ENCODE measurements at regions not wholly inside any gene's neighbourhood (a gene's known extent, or its start where the extent isn't known, plus 50 kb on each side); places are given as distances from the start of the nearest gene placed in this dataset.

- no peak overlapping the region for H3K27ac ChIP-seq (ENCODE audit: low read depth, low read length, severe bottlenecking)
- no peaks in the 10 kb centered on the region for H3K9me3 ChIP-seq (ENCODE audit: control insufficient read depth, low read length)
- no peak overlapping the region for H3K4me3 ChIP-seq (ENCODE audit: extremely low read depth, insufficient read depth, low read length, poor library complexity, severe bottlenecking)
- no peaks in the 10 kb centered on the region for H3K36me3 ChIP-seq (ENCODE audit: control insufficient read depth, insufficient read depth, low read length)
- H3K4me1 ChIP-seq (ENCODE audit: control insufficient read depth, insufficient read depth, low read length, poor library complexity, severe bottlenecking): peaks cover 7% of the 10 kb centered on the region
- WGBS, 2 experiments (ENCODE audit: insufficient coverage in 2 of 2): 80 to 100% methylated on average over 2 to 3 of the region's 3 CpGs
Observed at GRCh38 chr7:42348631-42349030, 111.6 kb upstream of the GLI3 start.

- WGBS, 2 experiments (ENCODE audit: insufficient coverage in 2 of 2): 91 to 100% methylated on average over 1 of the region's 1 CpG
- no peak overlapping the region for H3K27ac ChIP-seq (ENCODE audit: low read depth, low read length, severe bottlenecking)
- H3K4me1 ChIP-seq (ENCODE audit: control insufficient read depth, insufficient read depth, low read length, poor library complexity, severe bottlenecking): peaks cover 7% of the 10 kb centered on the region
Observed at GRCh38 chr7:42348071-42348470, 111.1 kb upstream of the GLI3 start.

GRCh38 chr7:42347616-42348015, 110.6 kb upstream of the GLI3 start:
- Histone ChIP-seq H3K4me3 (ENCODE audit: extremely low read depth, insufficient read depth, low read length, poor library complexity, severe bottlenecking) (no peak overlapping the region), H3K9me3 (ENCODE audit: control insufficient read depth, low read length) (no peaks in the 10 kb centered on the region), H3K27ac (ENCODE audit: low read depth, low read length, severe bottlenecking) (no peak overlapping the region), H3K4me1 (ENCODE audit: control insufficient read depth, insufficient read depth, low read length, poor library complexity, severe bottlenecking) (peaks cover 10% of the 10 kb centered on the region), H3K36me3 (ENCODE audit: control insufficient read depth, insufficient read depth, low read length) (no peaks in the 10 kb centered on the region)
- 67 to 81% methylated on average over 2 of the region's 4 CpGs for WGBS, 2 experiments (ENCODE audit: insufficient coverage in 2 of 2)

More at GRCh38 chr7:42348071-42348470, 111.1 kb upstream of the GLI3 start:
- H3K36me3 ChIP-seq (ENCODE audit: control insufficient read depth, insufficient read depth, low read length): no peaks in the 10 kb centered on the region
- no peaks in the 10 kb centered on the region for H3K9me3 ChIP-seq (ENCODE audit: control insufficient read depth, low read length)
- H3K4me3 ChIP-seq (ENCODE audit: extremely low read depth, insufficient read depth, low read length, poor library complexity, severe bottlenecking): no peak overlapping the region

- H3K4me1 ChIP-seq (ENCODE audit: control insufficient read depth, insufficient read depth, low read length, poor library complexity, severe bottlenecking): peaks cover 13% of the 10 kb centered on the region
- no peaks in the 10 kb centered on the region for H3K9me3 ChIP-seq (ENCODE audit: control insufficient read depth, low read length)
- no CpG with 5 or more reads among the region's 1 CpG for WGBS, 2 experiments (ENCODE audit: insufficient coverage in 2 of 2)
- no peak overlapping the region for H3K27ac ChIP-seq (ENCODE audit: low read depth, low read length, severe bottlenecking)
- H3K4me3 ChIP-seq (ENCODE audit: extremely low read depth, insufficient read depth, low read length, poor library complexity, severe bottlenecking): no peak overlapping the region
- no peaks in the 10 kb centered on the region for H3K36me3 ChIP-seq (ENCODE audit: control insufficient read depth, insufficient read depth, low read length)
Observed at GRCh38 chr7:42345478-42346299, 108.7 kb upstream of the GLI3 start.

GRCh38 chr7:42344198-42344755, 107.3 kb upstream of the GLI3 start:
- Histone ChIP-seq H3K9me3 (ENCODE audit: control insufficient read depth, low read length) (no peaks in the 10 kb centered on the region), H3K27ac (ENCODE audit: low read depth, low read length, severe bottlenecking) (no peak overlapping the region), H3K36me3 (ENCODE audit: control insufficient read depth, insufficient read depth, low read length) (no peaks in the 10 kb centered on the region), H3K4me1 (ENCODE audit: control insufficient read depth, insufficient read depth, low read length, poor library complexity, severe bottlenecking) (peaks cover 21% of the 10 kb centered on the region), H3K4me3 (ENCODE audit: extremely low read depth, insufficient read depth, low read length, poor library complexity, severe bottlenecking) (no peak overlapping the region)
- WGBS, 2 experiments (ENCODE audit: insufficient coverage in 2 of 2): 100% methylated on average over 1 to 2 of the region's 3 CpGs

GRCh38 chr7:42342381-42342780, 105.4 kb upstream of the GLI3 start:
- WGBS, 2 experiments (ENCODE audit: insufficient coverage in 2 of 2): 94% methylated on average over 2 of the region's 3 CpGs; no CpG with 5 or more reads in 1 of the 2 experiments
- no peaks in the 10 kb centered on the region for H3K36me3 ChIP-seq (ENCODE audit: control insufficient read depth, insufficient read depth, low read length)
- H3K4me3 ChIP-seq (ENCODE audit: extremely low read depth, insufficient read depth, low read length, poor library complexity, severe bottlenecking): no peak overlapping the region
- H3K4me1 ChIP-seq (ENCODE audit: control insufficient read depth, insufficient read depth, low read length, poor library complexity, severe bottlenecking): peaks cover 37% of the 10 kb centered on the region
- no peaks in the 10 kb centered on the region for H3K9me3 ChIP-seq (ENCODE audit: control insufficient read depth, low read length)
- H3K27ac ChIP-seq (ENCODE audit: low read depth, low read length, severe bottlenecking): no peak overlapping the region

GRCh38 chr7:42340436-42340835, 103.4 kb upstream of the GLI3 start:
- no peaks in the 10 kb centered on the region for H3K36me3 ChIP-seq (ENCODE audit: control insufficient read depth, insufficient read depth, low read length)
- 98 to 100% methylated on average over 4 to 5 of the region's 5 CpGs for WGBS, 2 experiments (ENCODE audit: insufficient coverage in 2 of 2)
- H3K27ac ChIP-seq (ENCODE audit: low read depth, low read length, severe bottlenecking): peak overlapping the region; percentile 41
- peaks cover 37% of the 10 kb centered on the region for H3K4me1 ChIP-seq (ENCODE audit: control insufficient read depth, insufficient read depth, low read length, poor library complexity, severe bottlenecking)
- no peak overlapping the region for H3K4me3 ChIP-seq (ENCODE audit: extremely low read depth, insufficient read depth, low read length, poor library complexity, severe bottlenecking)
- no peaks in the 10 kb centered on the region for H3K9me3 ChIP-seq (ENCODE audit: control insufficient read depth, low read length)

GRCh38 chr7:42338916-42339540, 102.0 kb upstream of the GLI3 start:
- Histone ChIP-seq H3K36me3 (ENCODE audit: control insufficient read depth, insufficient read depth, low read length) (no peaks in the 10 kb centered on the region), H3K4me1 (ENCODE audit: control insufficient read depth, insufficient read depth, low read length, poor library complexity, severe bottlenecking) (peaks cover 37% of the 10 kb centered on the region), H3K27ac (ENCODE audit: low read depth, low read length, severe bottlenecking) (peak overlapping the region; percentile 93), H3K4me3 (ENCODE audit: extremely low read depth, insufficient read depth, low read length, poor library complexity, severe bottlenecking) (no peak overlapping the region), H3K9me3 (ENCODE audit: control insufficient read depth, low read length) (no peaks in the 10 kb centered on the region)
- WGBS, 2 experiments (ENCODE audit: insufficient coverage in 2 of 2): 92% methylated on average over 2 of the region's 4 CpGs; no CpG with 5 or more reads in 1 of the 2 experiments

GRCh38 chr7:42338231-42338915, 101.4 kb upstream of the GLI3 start:
- no peaks in the 10 kb centered on the region for H3K36me3 ChIP-seq (ENCODE audit: control insufficient read depth, insufficient read depth, low read length)
- peaks cover 37% of the 10 kb centered on the region for H3K4me1 ChIP-seq (ENCODE audit: control insufficient read depth, insufficient read depth, low read length, poor library complexity, severe bottlenecking)
- peak overlapping the region; percentile 93 for H3K27ac ChIP-seq (ENCODE audit: low read depth, low read length, severe bottlenecking)
- no peaks in the 10 kb centered on the region for H3K9me3 ChIP-seq (ENCODE audit: control insufficient read depth, low read length)
- 84 to 94% methylated on average over 2 to 3 of the region's 4 CpGs for WGBS, 2 experiments (ENCODE audit: insufficient coverage in 2 of 2)
- no peak overlapping the region for H3K4me3 ChIP-seq (ENCODE audit: extremely low read depth, insufficient read depth, low read length, poor library complexity, severe bottlenecking)

- Histone ChIP-seq H3K36me3 (ENCODE audit: control insufficient read depth, insufficient read depth, low read length) (no peaks in the 10 kb centered on the region), H3K27ac (ENCODE audit: low read depth, low read length, severe bottlenecking) (no peak overlapping the region), H3K4me3 (ENCODE audit: extremely low read depth, insufficient read depth, low read length, poor library complexity, severe bottlenecking) (no peak overlapping the region), H3K4me1 (ENCODE audit: control insufficient read depth, insufficient read depth, low read length, poor library complexity, severe bottlenecking) (peaks cover 32% of the 10 kb centered on the region), H3K9me3 (ENCODE audit: control insufficient read depth, low read length) (peaks cover 7% of the 10 kb centered on the region)
- WGBS, 2 experiments (ENCODE audit: insufficient coverage in 2 of 2): 87 to 92% methylated on average over 9 to 13 of the region's 13 CpGs
Observed at GRCh38 chr7:42337225-42337905, 100.4 kb upstream of the GLI3 start.

Data from mesodermal cell (in vitro differentiated cells).